HCT116 (cell line): ENCODE measurements at regions not wholly inside any gene's neighbourhood (a gene's known extent, or its start where the extent isn't known, plus 50 kb on each side); places are given as distances from the start of the nearest gene placed in this dataset.

Experiments used
- ATAC-seq: fragments of 200-7000 bp; cut with Tn5 transposase; 2 replicates; pipeline ENCODE4 v1.9.1; 2020; ENCODE audit warnings: mild to moderate bottlenecking, moderate library complexity
- BruUV-seq: library from RNA; stranded (reverse); fragments of 400-500 nt; replicated peaks from 2 replicates; lab custom pipeline; 2021; lab: Mats Ljungman, UMichigan
- CTCF ChIA-PET: fragments of 300-600 bp; sonication (Branson Sonifier 250); formaldehyde crosslinking; loops from one replicate; lab custom pipeline; 2021; ENCODE audit warnings: antibody characterized with exemption; lab: Charles Lee
- POLR2A ChIA-PET: fragments of 300-600, 350-600 bp; sonication (Branson Sonifier 250); formaldehyde crosslinking; loops from one replicate; lab custom pipeline; 2021; ENCODE audit warnings: antibody characterized with exemption; lab: Charles Lee
- RAD21 ChIA-PET, 2 experiments: fragments of 300-600 bp; sonication (Branson Sonifier 250); formaldehyde crosslinking; loops; one replicate each; lab custom pipeline; 2023; ENCODE audit warnings: low total read pairs in 2 of 2; ENCODE audit not compliant: uncharacterized antibody in 2 of 2, unreplicated experiment in 2 of 2, low non-redundant PET in 1 of 2; lab: Charles Lee
- DNase-seq: peaks from one replicate; pipeline ENCODE4 v3.0.0-alpha.2; 2010; ENCODE audit warnings: low read depth, low spot score
- H2AFZ ChIP-seq: fragments of 200-600 bp; shearing (Covaris generic), sonication (generic); 2 replicates; pipeline ENCODE4 v1.6.1; 2017; ENCODE audit warnings: low read depth, mixed run types, mixed read lengths, antibody characterized with exemption, low read length; ENCODE audit not compliant: poor library complexity, severe bottlenecking
- H3K27ac ChIP-seq: 2 replicates; pipeline ENCODE4 v1.5.1; 2012; ENCODE audit warnings: low read depth, low read length
- H3K27me3 ChIP-seq: fragments of 200-600 bp; sonication (generic); 2 replicates; pipeline ENCODE4 v1.6.1; 2016; ENCODE audit warnings: mixed run types, low read length, mixed read lengths; ENCODE audit not compliant: insufficient read depth
- H3K36me3 ChIP-seq, 2 experiments: fragments of 200-500 bp in 1 of 2; fragments of 200-600 bp in 1 of 2; sonication (Bioruptor generic) in 1 of 2; sonication (generic) in 1 of 2; 2 replicates each; pipeline versions ENCODE4 v1.5.1 to v1.6.1; 2014 to 2016; ENCODE audit warnings: low read length in 2 of 2, inconsistent platforms in 1 of 2, mixed read lengths in 1 of 2, mixed run types in 1 of 2; ENCODE audit not compliant: insufficient read depth in 2 of 2, control insufficient read depth in 1 of 2
- H3K4me1 ChIP-seq, 2 experiments: fragments of 200-600 bp in 1 of 2; sonication (generic) in 1 of 2; 2 replicates each; pipeline versions ENCODE4 v1.5.1 to v1.6.1; 2012 to 2017; ENCODE audit warnings: low read length in 2 of 2, inconsistent platforms in 1 of 2, mild to moderate bottlenecking in 1 of 2, mixed read lengths in 1 of 2, mixed run types in 1 of 2, moderate library complexity in 1 of 2; ENCODE audit not compliant: insufficient read depth in 2 of 2, control insufficient read depth in 1 of 2
- H3K4me2 ChIP-seq: fragments of 200-600 bp; sonication (generic); 2 replicates; pipeline ENCODE4 v1.6.1; 2017; ENCODE audit warnings: mixed run types, low read length, mixed read lengths
- H3K4me3 ChIP-seq, 2 experiments: fragments of 200-600 bp in 1 of 2; sonication (generic) in 1 of 2; replicated peaks in 1 of 2; 2 replicates each; pipeline ENCODE4 v1.5.1; 2011 to 2016; ENCODE audit warnings: low read length in 2 of 2, control low read depth in 1 of 2, low read depth in 1 of 2, mild to moderate bottlenecking in 1 of 2, mixed read lengths in 1 of 2, mixed run types in 1 of 2
- H3K79me2 ChIP-seq: fragments of 200-600 bp; sonication (generic); 2 replicates; pipeline ENCODE4 v1.6.1; 2017; ENCODE audit warnings: mild to moderate bottlenecking, mixed run types, low read length, moderate library complexity, mixed read lengths; ENCODE audit not compliant: insufficient read depth
- H3K9ac ChIP-seq: fragments of 200-600 bp; sonication (generic); 2 replicates; pipeline ENCODE4 v1.6.1; 2016; ENCODE audit warnings: low read length, mixed read lengths
- H3K9me2 ChIP-seq: fragments of 200-600 bp; sonication (generic), shearing (Covaris generic); 2 replicates; pipeline ENCODE4 v1.6.1; 2017; ENCODE audit warnings: mixed run types, mild to moderate bottlenecking, moderate library complexity; ENCODE audit not compliant: insufficient read depth
- H3K9me3 ChIP-seq, 2 experiments: fragments of 200-500 bp in 1 of 2; fragments of 200-600 bp in 1 of 2; sonication (Bioruptor generic) in 1 of 2; sonication (generic) in 1 of 2; 2 replicates each; pipeline ENCODE4 v1.6.1; 2014 to 2017; ENCODE audit warnings: low read length in 2 of 2, mixed read lengths in 2 of 2, inconsistent platforms in 1 of 2, low read depth in 1 of 2, mild to moderate bottlenecking in 1 of 2, mixed run types in 1 of 2, moderate library complexity in 1 of 2; ENCODE audit not compliant: control insufficient read depth in 1 of 2, insufficient read depth in 1 of 2
- H4K20me1 ChIP-seq: fragments of 200-600 bp; sonication (generic), shearing (Covaris generic); 2 replicates; pipeline ENCODE4 v1.6.1; 2017; ENCODE audit warnings: mixed run types, mild to moderate bottlenecking, moderate library complexity; ENCODE audit not compliant: insufficient read depth
- CBX3 ChIP-seq: IDR thresholded peaks from 2 replicates; pipeline ENCODE4 v1.6.1; 2012; ENCODE audit warnings: low read depth
- CEBPB ChIP-seq: IDR thresholded peaks from 2 replicates; pipeline ENCODE4 v1.6.1; 2012; ENCODE audit warnings: low read depth
- ELF1 ChIP-seq: IDR thresholded peaks from 2 replicates; pipeline ENCODE4 v1.6.1; 2012; ENCODE audit warnings: low read depth, borderline replicate concordance
- EZH2 ChIP-seq: fragments of 200-600 bp; sonication (generic); IDR thresholded peaks from 2 replicates; pipeline ENCODE4 v1.6.1; 2017; ENCODE audit warnings: antibody characterized with exemption, mixed run types
- EZH2phosphoT487 ChIP-seq: fragments of 200-600 bp; IDR thresholded peaks from 2 replicates; pipeline ENCODE4 v1.6.1; 2018; ENCODE audit warnings: antibody characterized with exemption, borderline replicate concordance
- FOSL1 ChIP-seq: IDR thresholded peaks from 2 replicates; pipeline ENCODE4 v1.6.1; 2012; ENCODE audit warnings: low read depth
- POLR2A ChIP-seq: IDR thresholded peaks from 2 replicates; pipeline ENCODE4 v1.7.0; 2011; ENCODE audit warnings: borderline replicate concordance; ENCODE audit not compliant: insufficient read depth, insufficient read length; ENCODE audit errors: extremely low read depth
- RAD21 ChIP-seq: IDR thresholded peaks from 2 replicates; pipeline ENCODE4 v1.6.1; 2012; ENCODE audit warnings: low read depth, mild to moderate bottlenecking
- SIN3A ChIP-seq: IDR thresholded peaks from 2 replicates; pipeline ENCODE4 v1.6.1; 2012; ENCODE audit warnings: low read depth
- SP1 ChIP-seq: IDR thresholded peaks from 2 replicates; pipeline ENCODE4 v1.6.1; 2012; ENCODE audit warnings: low read depth
- TCF7L2 ChIP-seq: IDR thresholded peaks from 2 replicates; pipeline ENCODE4 v1.7.0; 2011; ENCODE audit warnings: borderline replicate concordance, inconsistent platforms; ENCODE audit not compliant: insufficient read depth, insufficient read length; ENCODE audit errors: extremely low read depth
- ZNF274 ChIP-seq: fragments of 200-500 bp; sonication (Bioruptor generic); IDR thresholded peaks from 2 replicates; pipeline ENCODE4 v1.6.1; 2014; ENCODE audit warnings: mild to moderate bottlenecking, low read depth, low read length, inconsistent platforms
- intact Hi-C: fragments of 100-400 bp; cut with micrococcal nuclease; formaldehyde crosslinking; loops from 2 replicates; pipeline ENCODE4 v1.10.0; 2022
- TF ChIP-seq, protein P1 (sequence below): IDR thresholded peaks from 2 replicates; pipeline ENCODE4 v1.6.1; 2011; ENCODE audit warnings: mild to moderate bottlenecking, low read length, moderate library complexity; ENCODE audit not compliant: insufficient replicate concordance; ENCODE audit errors: extremely low read depth
- TF ChIP-seq, protein P2 (sequence below): IDR thresholded peaks from 2 replicates; pipeline ENCODE4 v1.6.1; 2012; ENCODE audit warnings: low read depth
- TF ChIP-seq, protein P3 (sequence below): IDR thresholded peaks from 2 replicates; pipeline ENCODE4 v1.6.1; 2012

DNA sequence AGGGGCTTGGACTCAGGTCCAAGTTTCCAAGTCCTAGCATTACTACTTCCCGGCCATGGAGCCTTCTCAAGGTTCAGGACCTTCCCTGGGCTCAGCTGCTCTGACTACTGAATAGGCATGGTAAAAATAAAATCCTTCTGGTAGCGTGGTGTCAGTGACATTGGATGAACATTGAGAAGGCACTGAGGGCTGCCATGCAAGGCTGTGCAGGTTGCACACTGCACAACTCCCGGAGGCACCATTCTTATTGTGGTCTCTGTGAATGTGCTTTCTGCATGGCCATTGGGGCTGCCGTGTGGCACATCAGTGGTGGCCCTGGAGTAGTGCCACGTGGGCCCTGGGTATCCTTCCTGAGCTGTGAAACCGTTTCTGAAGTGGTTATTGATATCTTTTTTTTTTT lies 250.2 kb upstream of the CIBAR2 start:
- H3K36me3 ChIP-seq, result no peaks in the 10 kb centered on the region
- no TSS peak for BruUV-seq
- TF ChIP-seq ELF1 (no peak), TCF7L2 (no peak), EZH2phosphoT487 (no peak), ZNF274 (no peak), SP1 (no peak), EZH2 (no peak), FOSL1 (no peak), CBX3 (no peak), POLR2A (no peak), RAD21 (no peak), SIN3A (no peak), CEBPB (no peak)
- TF ChIP-seq, protein P1, sequence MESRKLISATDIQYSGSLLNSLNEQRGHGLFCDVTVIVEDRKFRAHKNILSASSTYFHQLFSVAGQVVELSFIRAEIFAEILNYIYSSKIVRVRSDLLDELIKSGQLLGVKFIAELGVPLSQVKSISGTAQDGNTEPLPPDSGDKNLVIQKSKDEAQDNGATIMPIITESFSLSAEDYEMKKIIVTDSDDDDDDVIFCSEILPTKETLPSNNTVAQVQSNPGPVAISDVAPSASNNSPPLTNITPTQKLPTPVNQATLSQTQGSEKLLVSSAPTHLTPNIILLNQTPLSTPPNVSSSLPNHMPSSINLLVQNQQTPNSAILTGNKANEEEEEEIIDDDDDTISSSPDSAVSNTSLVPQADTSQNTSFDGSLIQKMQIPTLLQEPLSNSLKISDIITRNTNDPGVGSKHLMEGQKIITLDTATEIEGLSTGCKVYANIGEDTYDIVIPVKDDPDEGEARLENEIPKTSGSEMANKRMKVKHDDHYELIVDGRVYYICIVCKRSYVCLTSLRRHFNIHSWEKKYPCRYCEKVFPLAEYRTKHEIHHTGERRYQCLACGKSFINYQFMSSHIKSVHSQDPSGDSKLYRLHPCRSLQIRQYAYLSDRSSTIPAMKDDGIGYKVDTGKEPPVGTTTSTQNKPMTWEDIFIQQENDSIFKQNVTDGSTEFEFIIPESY, result no peak
- TF ChIP-seq, protein P2, sequence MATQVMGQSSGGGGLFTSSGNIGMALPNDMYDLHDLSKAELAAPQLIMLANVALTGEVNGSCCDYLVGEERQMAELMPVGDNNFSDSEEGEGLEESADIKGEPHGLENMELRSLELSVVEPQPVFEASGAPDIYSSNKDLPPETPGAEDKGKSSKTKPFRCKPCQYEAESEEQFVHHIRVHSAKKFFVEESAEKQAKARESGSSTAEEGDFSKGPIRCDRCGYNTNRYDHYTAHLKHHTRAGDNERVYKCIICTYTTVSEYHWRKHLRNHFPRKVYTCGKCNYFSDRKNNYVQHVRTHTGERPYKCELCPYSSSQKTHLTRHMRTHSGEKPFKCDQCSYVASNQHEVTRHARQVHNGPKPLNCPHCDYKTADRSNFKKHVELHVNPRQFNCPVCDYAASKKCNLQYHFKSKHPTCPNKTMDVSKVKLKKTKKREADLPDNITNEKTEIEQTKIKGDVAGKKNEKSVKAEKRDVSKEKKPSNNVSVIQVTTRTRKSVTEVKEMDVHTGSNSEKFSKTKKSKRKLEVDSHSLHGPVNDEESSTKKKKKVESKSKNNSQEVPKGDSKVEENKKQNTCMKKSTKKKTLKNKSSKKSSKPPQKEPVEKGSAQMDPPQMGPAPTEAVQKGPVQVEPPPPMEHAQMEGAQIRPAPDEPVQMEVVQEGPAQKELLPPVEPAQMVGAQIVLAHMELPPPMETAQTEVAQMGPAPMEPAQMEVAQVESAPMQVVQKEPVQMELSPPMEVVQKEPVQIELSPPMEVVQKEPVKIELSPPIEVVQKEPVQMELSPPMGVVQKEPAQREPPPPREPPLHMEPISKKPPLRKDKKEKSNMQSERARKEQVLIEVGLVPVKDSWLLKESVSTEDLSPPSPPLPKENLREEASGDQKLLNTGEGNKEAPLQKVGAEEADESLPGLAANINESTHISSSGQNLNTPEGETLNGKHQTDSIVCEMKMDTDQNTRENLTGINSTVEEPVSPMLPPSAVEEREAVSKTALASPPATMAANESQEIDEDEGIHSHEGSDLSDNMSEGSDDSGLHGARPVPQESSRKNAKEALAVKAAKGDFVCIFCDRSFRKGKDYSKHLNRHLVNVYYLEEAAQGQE, result no peak
- TF ChIP-seq, protein P3, sequence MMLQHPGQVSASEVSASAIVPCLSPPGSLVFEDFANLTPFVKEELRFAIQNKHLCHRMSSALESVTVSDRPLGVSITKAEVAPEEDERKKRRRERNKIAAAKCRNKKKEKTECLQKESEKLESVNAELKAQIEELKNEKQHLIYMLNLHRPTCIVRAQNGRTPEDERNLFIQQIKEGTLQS, result no peak
- no peak for ATAC-seq
- H3K27ac ChIP-seq, result no peak overlapping the region
- no peaks in the 10 kb centered on the region for H3K9me3 ChIP-seq
- no peaks in the 10 kb centered on the region for H3K27me3 ChIP-seq
- RAD21 ChIA-PET, result no interaction called here
- no peak overlapping the region for H3K9ac ChIP-seq
- intact Hi-C loops, result no loop called here
- H3K9me2 ChIP-seq, result no peaks in the 10 kb centered on the region
- no peak overlapping the region for H3K4me3 ChIP-seq
- H2AFZ ChIP-seq, result no peak overlapping the region
- no peaks in the 10 kb centered on the region for H4K20me1 ChIP-seq
- no peak for DNase-seq
- POLR2A ChIA-PET, result no interaction called here
- no peak overlapping the region for H3K4me2 ChIP-seq
- CTCF ChIA-PET, result interaction anchor here (1.1 to 2.2 kb wide), 2 partner anchors 54 to 58 kb away, joined by 3 to 5 read pairs; no protein-coding TSS in a partner anchor
- no peaks in the 10 kb centered on the region for H3K79me2 ChIP-seq
- H3K4me1 ChIP-seq, result peaks cover 19 to 21% of the 10 kb centered on the region in 2 experiments
